ENCODE measurements at regions not wholly inside any gene's neighbourhood (a gene's known extent, or its start where the extent isn't known, plus 50 kb on each side); places are given as distances from the start of the nearest gene placed in this dataset.
"Not testable (repeated sequence)": the region's sequence is repeated elsewhere in the genome, so short reads cannot be mapped to it uniquely, and the experiment has no call there.

DNA sequence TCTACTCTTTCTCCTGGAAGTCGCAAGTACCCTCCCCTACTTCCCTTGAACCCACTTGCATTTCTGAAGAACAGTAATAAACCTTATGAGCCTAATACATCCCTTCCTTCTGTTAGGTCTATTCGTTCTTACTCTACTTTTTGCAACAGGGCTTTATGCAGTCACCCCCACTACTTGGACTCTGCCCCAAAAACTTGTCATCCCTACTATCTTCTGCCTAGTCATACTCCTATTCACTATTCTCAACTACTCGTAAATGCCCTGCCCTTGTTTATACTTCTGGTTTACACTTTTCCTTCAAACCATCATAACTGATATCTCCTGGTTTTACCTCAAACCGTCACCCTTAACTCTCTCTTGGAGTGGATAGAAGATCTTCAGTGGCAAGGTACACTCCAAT, 55.2 kb upstream of the SLIT2 start:
- DNase-seq (ENCODE audit: low read depth), result no peak

DNA sequence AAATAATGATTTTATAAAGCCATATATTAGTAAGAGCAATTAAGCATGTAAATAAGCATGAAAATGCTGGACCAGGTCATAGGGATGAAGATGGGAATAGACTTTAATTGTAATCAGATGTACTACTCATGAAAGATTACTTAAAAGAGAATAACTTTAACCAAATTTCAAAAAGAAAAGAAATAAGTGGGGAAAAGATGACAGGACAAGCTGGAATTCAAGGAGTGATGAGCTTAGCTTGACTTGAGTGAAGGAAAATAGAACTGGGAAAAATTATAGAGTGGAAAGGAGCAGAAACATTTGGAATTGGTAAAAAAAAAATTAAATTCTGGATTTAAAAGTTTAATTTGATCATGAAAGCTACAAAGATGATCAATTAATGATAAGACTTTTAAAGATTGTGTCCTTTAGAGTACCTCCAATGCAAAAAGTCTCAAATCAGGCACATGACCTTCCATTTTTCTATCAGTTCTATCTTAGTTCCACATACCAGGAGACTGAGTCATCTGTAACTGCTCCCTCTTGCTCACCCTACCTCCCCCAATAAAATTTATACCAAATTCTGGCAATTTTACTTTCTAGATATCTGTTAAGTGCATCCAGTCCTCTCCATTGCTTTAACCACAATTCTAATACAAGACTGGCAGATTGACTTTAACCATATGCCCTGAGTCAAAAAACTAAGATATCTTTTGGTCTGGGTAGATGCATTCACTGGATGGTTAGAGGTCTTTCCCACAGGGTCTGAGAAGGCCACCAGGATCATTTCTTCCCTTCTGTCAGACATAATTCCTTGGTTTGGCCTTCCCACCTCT, 56.4 kb upstream of the SLIT2 start:
- H3K4me3 ChIP-seq (ENCODE audit: low read depth, low read length), result no peak overlapping the region
- TF ChIP-seq, protein P1, sequence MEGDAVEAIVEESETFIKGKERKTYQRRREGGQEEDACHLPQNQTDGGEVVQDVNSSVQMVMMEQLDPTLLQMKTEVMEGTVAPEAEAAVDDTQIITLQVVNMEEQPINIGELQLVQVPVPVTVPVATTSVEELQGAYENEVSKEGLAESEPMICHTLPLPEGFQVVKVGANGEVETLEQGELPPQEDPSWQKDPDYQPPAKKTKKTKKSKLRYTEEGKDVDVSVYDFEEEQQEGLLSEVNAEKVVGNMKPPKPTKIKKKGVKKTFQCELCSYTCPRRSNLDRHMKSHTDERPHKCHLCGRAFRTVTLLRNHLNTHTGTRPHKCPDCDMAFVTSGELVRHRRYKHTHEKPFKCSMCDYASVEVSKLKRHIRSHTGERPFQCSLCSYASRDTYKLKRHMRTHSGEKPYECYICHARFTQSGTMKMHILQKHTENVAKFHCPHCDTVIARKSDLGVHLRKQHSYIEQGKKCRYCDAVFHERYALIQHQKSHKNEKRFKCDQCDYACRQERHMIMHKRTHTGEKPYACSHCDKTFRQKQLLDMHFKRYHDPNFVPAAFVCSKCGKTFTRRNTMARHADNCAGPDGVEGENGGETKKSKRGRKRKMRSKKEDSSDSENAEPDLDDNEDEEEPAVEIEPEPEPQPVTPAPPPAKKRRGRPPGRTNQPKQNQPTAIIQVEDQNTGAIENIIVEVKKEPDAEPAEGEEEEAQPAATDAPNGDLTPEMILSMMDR (IDR thresholded peaks at IDR 0.05; ENCODE audit: low read depth, low read length, missing control alignments), result no peak
- DNase-seq (ENCODE audit: low read depth), result no peak

More for the DNA sequence above, 55.2 kb upstream of the SLIT2 start:
- TF ChIP-seq, protein P1 (IDR thresholded peaks at IDR 0.05; ENCODE audit: low read depth, low read length, missing control alignments), result no peak
- no peak overlapping the region for H3K4me3 ChIP-seq (ENCODE audit: low read depth, low read length)

DNA sequence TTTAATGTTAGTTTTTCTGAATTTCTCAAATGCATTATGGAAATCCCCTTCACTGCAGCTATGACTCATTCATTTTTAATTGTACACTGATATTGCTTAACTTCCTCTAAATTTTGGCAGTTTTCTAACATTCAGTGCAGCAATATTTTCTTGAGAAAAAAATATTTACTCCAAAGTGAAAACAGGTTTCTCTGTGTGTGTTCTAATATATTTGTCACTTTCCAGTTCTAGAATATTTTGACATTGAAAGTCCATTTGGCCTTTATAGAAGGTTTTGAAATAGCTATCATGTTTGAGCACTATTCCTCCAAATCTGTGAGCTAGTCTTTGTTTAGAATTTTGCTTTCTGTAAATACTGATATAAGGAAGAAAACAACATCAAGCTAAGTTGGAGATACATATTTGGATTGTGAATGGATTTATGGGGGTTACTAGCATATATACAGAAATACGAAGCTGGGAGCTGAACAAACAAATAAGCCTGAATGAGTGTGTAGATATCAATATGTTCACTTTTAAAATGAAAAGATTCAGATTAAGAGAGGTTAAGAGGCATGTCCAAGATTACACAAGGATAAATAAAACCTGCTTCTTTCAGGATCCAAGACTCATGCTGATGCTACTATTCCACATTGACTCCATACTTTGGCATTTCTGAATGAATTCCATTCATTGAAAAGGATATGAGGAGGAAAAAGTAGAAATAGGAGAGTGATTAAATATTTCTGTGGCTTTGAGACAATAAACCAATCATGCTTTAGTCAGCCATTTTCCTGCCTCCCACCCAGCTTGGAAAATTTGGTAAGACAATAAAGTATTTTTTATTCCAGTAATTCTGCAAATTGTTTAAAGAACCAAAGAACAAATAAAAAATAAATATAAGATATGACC, 57.3 kb upstream of the SLIT2 start:
- H3K4me3 ChIP-seq (ENCODE audit: low read depth, low read length), result no peak overlapping the region
- no peak for DNase-seq (ENCODE audit: low read depth)
- TF ChIP-seq, protein P1 (IDR thresholded peaks at IDR 0.05; ENCODE audit: low read depth, low read length, missing control alignments), result no peak

DNA sequence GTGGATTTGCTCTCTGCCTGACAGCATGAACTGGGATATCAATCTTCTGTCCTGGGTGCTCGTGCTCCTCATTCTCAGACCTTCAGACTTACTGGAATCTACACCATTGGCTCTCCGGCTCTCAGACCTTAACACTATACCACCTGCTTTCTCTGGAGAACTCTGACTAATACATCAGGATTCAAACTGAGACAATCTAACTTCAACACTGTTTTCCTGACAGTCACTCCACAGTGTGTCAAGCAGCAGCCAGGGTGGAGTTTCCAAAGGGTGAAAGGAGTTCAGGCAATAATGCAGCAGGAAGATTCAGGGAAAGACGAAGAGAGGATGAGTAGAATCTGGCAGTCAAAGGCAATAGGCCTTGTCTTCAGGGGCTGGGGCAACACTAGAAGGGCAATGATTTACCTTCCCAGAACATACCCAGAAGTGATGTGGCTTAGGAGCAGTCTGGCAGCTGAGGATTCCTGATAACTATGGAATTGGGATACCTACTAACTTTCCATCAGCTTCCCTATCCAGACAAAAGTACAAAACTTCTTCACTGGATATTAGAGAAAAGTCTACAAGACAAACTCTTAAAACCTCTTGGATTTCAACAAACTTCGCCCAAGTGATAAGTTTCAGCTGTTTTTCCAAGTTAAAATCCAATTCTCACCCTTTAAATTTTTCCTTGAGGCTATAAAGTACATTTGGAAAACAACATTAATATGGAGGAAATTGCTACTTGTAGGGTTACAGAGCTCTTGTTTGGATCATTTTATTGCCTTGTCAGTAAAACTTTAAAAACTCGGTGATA, 58.4 kb upstream of the SLIT2 start:
- H3K4me3 ChIP-seq (ENCODE audit: low read depth, low read length), result no peak overlapping the region
- DNase-seq (ENCODE audit: low read depth), result no peak
- TF ChIP-seq, protein P1 (IDR thresholded peaks at IDR 0.05; ENCODE audit: low read depth, low read length, missing control alignments), result no peak

DNA sequence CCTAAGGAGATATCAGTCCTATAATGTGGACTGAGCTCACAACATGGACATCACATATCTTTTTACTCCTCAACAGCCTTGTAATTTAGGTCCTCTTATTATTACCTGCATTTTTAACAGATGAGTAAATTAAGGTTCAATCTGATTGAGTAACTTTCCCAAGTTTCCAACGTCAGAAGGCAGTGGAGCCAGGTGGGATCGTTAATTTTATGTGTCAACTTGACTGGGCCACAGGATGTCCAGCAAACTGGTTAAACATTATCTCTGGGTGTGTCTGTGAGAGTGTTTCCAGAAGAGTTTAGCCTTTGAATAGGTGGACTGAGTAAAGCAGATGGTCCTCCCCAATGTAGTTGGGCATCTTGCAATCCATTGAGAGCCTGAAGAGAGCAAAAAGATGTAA, 59.0 kb upstream of the SLIT2 start:
- DNase-seq (ENCODE audit: low read depth), result no peak
- no peak overlapping the region for H3K4me3 ChIP-seq (ENCODE audit: low read depth, low read length)
- TF ChIP-seq, protein P1 (IDR thresholded peaks at IDR 0.05; ENCODE audit: low read depth, low read length, missing control alignments), result no peak

DNA sequence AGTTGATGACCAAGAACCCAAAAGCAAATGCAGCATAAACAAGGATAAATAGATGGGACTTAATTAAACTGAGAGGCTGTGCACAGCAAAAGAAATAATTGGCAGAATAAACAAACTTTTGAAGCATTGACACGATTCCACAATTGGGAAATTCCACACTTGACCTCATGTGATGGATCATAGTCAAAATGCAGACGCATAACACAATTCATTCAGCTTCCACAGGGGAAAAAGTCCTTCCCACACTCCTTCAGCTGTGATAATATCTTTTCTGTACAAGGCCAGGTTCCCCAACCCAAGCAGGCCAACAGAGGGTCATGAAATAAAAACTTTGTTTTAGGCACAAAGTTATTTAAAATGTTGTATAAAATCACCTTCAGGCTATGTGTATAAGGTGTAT, 66.6 kb upstream of the SLIT2 start:
- H3K4me3 ChIP-seq (ENCODE audit: low read depth, low read length), result no peak overlapping the region
- DNase-seq (ENCODE audit: low read depth), result no peak
- TF ChIP-seq, protein P1 (IDR thresholded peaks at IDR 0.05; ENCODE audit: low read depth, low read length, missing control alignments), result no peak

DNA sequence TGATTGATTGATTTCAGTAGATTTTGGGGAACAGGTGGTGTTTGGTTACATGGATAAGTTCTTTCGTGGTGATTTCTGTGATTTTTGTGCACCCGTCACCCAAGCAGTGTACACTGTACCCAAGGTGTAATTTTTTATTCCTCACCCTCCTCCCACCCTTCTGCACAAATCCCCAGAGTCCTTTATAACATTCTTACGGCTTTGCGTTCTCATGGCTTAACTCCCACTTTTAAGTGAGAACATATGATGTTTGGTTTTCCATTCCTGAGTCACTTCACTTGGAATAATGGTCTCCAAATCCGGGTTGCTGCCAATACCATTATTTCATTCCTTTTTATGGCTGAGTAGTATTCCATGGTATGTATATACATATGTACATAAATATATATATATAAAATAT, 68.6 kb upstream of the SLIT2 start:
- DNase-seq (ENCODE audit: low read depth), result not testable (repeated sequence)

More for the DNA sequence above, 68.6 kb upstream of the SLIT2 start:
- H3K4me3 ChIP-seq (ENCODE audit: low read depth, low read length), result not testable (repeated sequence)

All from GM12864 (cell line).